ENCODE measurements at regions not wholly inside any gene's neighbourhood (a gene's known extent, or its start where the extent isn't known, plus 50 kb on each side); places are given as distances from the start of the nearest gene placed in this dataset.

- no peak for DNase-seq
These were observed 557.0 kb upstream of the IGFBP3 start for GRCh38 chr7:46478046-46478445.

- DNase-seq, result no peak
These were observed 547.8 kb upstream of the IGFBP3 start for GRCh38 chr7:46468753-46469356.

- no peak for DNase-seq
These were observed 542.1 kb upstream of the IGFBP3 start for GRCh38 chr7:46463170-46463569.

GRCh38 chr7:46461334-46461777, 540.3 kb upstream of the IGFBP3 start:
- DNase-seq, result no peak

GRCh38 chr7:46459942-46460341, 538.9 kb upstream of the IGFBP3 start:
- DNase-seq, result no peak

GRCh38 chr7:46454816-46455215, 533.7 kb upstream of the IGFBP3 start:
- DNase-seq, result no peak

- no peak for DNase-seq
These were observed 531.6 kb upstream of the IGFBP3 start for GRCh38 chr7:46452561-46453135.

GRCh38 chr7:46451846-46452245, 530.8 kb upstream of the IGFBP3 start:
- DNase-seq, result no peak

- no peak for DNase-seq
These were observed 529.8 kb upstream of the IGFBP3 start for GRCh38 chr7:46450886-46451285.

GRCh38 chr7:46450425-46450824, 529.4 kb upstream of the IGFBP3 start:
- DNase-seq, result no peak

- DNase-seq, result no peak
These were observed 528.7 kb upstream of the IGFBP3 start for GRCh38 chr7:46449743-46450142.

- no peak for DNase-seq
These were observed 527.4 kb upstream of the IGFBP3 start for GRCh38 chr7:46448478-46448877.

- no peak for DNase-seq
These were observed 525.1 kb upstream of the IGFBP3 start for GRCh38 chr7:46446151-46446550.

GRCh38 chr7:46444256-46444655, 523.2 kb upstream of the IGFBP3 start:
- DNase-seq, result no peak

- DNase-seq, result no peak
These were observed 519.1 kb upstream of the IGFBP3 start for GRCh38 chr7:46440186-46440585.

GRCh38 chr7:46432708-46433107, 511.6 kb upstream of the IGFBP3 start:
- no peak for DNase-seq

- no peak for DNase-seq
These were observed 507.2 kb upstream of the IGFBP3 start for GRCh38 chr7:46428295-46428694.

- DNase-seq, result no peak
These were observed 503.9 kb upstream of the IGFBP3 start for GRCh38 chr7:46424934-46425333.

- no peak for DNase-seq
These were observed 500.6 kb upstream of the IGFBP3 start for GRCh38 chr7:46421441-46422230.

GRCh38 chr7:46414946-46415345, 493.9 kb upstream of the IGFBP3 start:
- DNase-seq, result no peak

GRCh38 chr7:46411236-46411635, 490.2 kb upstream of the IGFBP3 start:
- DNase-seq, result no peak

GRCh38 chr7:46407125-46407524, 486.1 kb upstream of the IGFBP3 start:
- DNase-seq, result no peak

GRCh38 chr7:46397591-46397990, 476.5 kb upstream of the IGFBP3 start:
- DNase-seq, result no peak

- no peak for DNase-seq
These were observed 475.4 kb upstream of the IGFBP3 start for GRCh38 chr7:46396481-46396880.

Measured in midbrain (tissue), 1 donor.